ENCODE measurements at regions not wholly inside any gene's neighbourhood (a gene's known extent, or its start where the extent isn't known, plus 50 kb on each side); places are given as distances from the start of the nearest gene placed in this dataset.
"Not testable (repeated sequence)": the region's sequence is repeated elsewhere in the genome, so short reads cannot be mapped to it uniquely, and the experiment has no call there.

GRCh38 chr2:87466591-87467120 is 281.2 kb upstream of the PLGLB2 start:
- TF ChIP-seq, protein P1, sequence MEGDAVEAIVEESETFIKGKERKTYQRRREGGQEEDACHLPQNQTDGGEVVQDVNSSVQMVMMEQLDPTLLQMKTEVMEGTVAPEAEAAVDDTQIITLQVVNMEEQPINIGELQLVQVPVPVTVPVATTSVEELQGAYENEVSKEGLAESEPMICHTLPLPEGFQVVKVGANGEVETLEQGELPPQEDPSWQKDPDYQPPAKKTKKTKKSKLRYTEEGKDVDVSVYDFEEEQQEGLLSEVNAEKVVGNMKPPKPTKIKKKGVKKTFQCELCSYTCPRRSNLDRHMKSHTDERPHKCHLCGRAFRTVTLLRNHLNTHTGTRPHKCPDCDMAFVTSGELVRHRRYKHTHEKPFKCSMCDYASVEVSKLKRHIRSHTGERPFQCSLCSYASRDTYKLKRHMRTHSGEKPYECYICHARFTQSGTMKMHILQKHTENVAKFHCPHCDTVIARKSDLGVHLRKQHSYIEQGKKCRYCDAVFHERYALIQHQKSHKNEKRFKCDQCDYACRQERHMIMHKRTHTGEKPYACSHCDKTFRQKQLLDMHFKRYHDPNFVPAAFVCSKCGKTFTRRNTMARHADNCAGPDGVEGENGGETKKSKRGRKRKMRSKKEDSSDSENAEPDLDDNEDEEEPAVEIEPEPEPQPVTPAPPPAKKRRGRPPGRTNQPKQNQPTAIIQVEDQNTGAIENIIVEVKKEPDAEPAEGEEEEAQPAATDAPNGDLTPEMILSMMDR (IDR thresholded peaks at IDR 0.05): not testable (repeated sequence)
- not testable (repeated sequence) for TF ChIP-seq POLR2AphosphoS5 (IDR thresholded peaks at IDR 0.05)
